HCT116 (cell line): ENCODE measurements at regions not wholly inside any gene's neighbourhood (a gene's known extent, or its start where the extent isn't known, plus 50 kb on each side); places are given as distances from the start of the nearest gene placed in this dataset.

Experiments
- CTCF ChIP-seq, 3 experiments: fragments of 200-600 bp in 1 of 3; sonication (generic) in 1 of 3; IDR thresholded peaks in 2 of 3; conservative IDR thresholded peaks in 1 of 3; 2 replicates each; pipeline ENCODE4 v1.5.1; 2012 to 2017; ENCODE audit warnings: low read depth in 2 of 3, low read length in 2 of 3, antibody characterized with exemption in 1 of 3, borderline replicate concordance in 1 of 3, control low read depth in 1 of 3, mild to moderate bottlenecking in 1 of 3, mixed read lengths in 1 of 3, mixed run types in 1 of 3, moderate library complexity in 1 of 3; ENCODE audit not compliant: insufficient read depth in 1 of 3
- POLR2AphosphoS5 ChIP-seq: IDR thresholded peaks from 2 replicates; pipeline ENCODE4 v1.6.1; 2011; ENCODE audit warnings: mild to moderate bottlenecking, low read depth, low read length, moderate library complexity
- RAD21 ChIP-seq: IDR thresholded peaks from 2 replicates; pipeline ENCODE4 v1.6.1; 2012; ENCODE audit warnings: low read depth, mild to moderate bottlenecking
- REST ChIP-seq: IDR thresholded peaks from 2 replicates; pipeline ENCODE4 v1.6.1; 2012; ENCODE audit warnings: low read depth
- SP1 ChIP-seq: IDR thresholded peaks from 2 replicates; pipeline ENCODE4 v1.6.1; 2012; ENCODE audit warnings: low read depth
- ZFX ChIP-seq: fragments of 450-650 bp; IDR thresholded peaks from 2 replicates; pipeline ENCODE4 v1.6.1; 2017
- ZNF274 ChIP-seq: fragments of 200-500 bp; sonication (Bioruptor generic); IDR thresholded peaks from 2 replicates; pipeline ENCODE4 v1.6.1; 2014; ENCODE audit warnings: mild to moderate bottlenecking, low read depth, low read length, inconsistent platforms

GRCh38 chr3:176479248-176479647, 718.0 kb downstream of the TBL1XR1 start:
- TF ChIP-seq RAD21 (no peak), CTCF (IDR thresholded peaks at IDR 0.05 in 2 of 3, conservative IDR thresholded peaks at IDR 0.05 in 1 of 3; ENCODE audit: borderline replicate concordance in 1 of 3, insufficient read depth in 1 of 3, low read depth in 2 of 3, low read length in 2 of 3) (no peak), ZFX (no peak), SP1 (no peak), POLR2AphosphoS5 (no peak), ZNF274 (no peak), REST (no peak)
